ENCODE measurements at regions not wholly inside any gene's neighbourhood (a gene's known extent, or its start where the extent isn't known, plus 50 kb on each side); places are given as distances from the start of the nearest gene placed in this dataset.

GRCh38 chr12:131355361-131356245 is 355.3 kb upstream of the SFSWAP start:
- TF ChIP-seq POLR2A (IDR thresholded peaks at IDR 0.05; ENCODE audit: low read length) = no peak
- no peak for TF ChIP-seq GATA1 (IDR thresholded peaks at IDR 0.05; ENCODE audit: low read depth, low read length)
